Smooth muscle cell (in vitro differentiated cells): ENCODE measurements at regions not wholly inside any gene's neighbourhood (a gene's known extent, or its start where the extent isn't known, plus 50 kb on each side); places are given as distances from the start of the nearest gene placed in this dataset.

ENCODE experiments used
- DNase-seq: peaks from one replicate; lab custom pipeline; 2025; ENCODE audit not compliant: unreplicated experiment; lab: John Stamatoyannopoulos, UW
- H2AFZ ChIP-seq: fragments of 200-600 bp; sonication (generic); 2 replicates; pipeline ENCODE4 v1.6.0; 2016; ENCODE audit warnings: antibody characterized with exemption, low read depth, mild to moderate bottlenecking
- H3F3A ChIP-seq: fragments of 200-600 bp; sonication (generic); 2 replicates; pipeline ENCODE4 v1.6.0; 2017; ENCODE audit warnings: antibody characterized with exemption, low read depth
- H3K27ac ChIP-seq: fragments of 200-600 bp; sonication (generic); 2 replicates; pipeline ENCODE4 v1.5.1; 2016; ENCODE audit warnings: low read depth, mild to moderate bottlenecking
- H3K27me3 ChIP-seq: fragments of 200-600 bp; sonication (generic); 2 replicates; pipeline ENCODE4 v1.6.1; 2016; ENCODE audit warnings: low read depth, mild to moderate bottlenecking
- H3K36me3 ChIP-seq: fragments of 200-600 bp; sonication (generic); 2 replicates; pipeline ENCODE4 v1.5.1; 2016; ENCODE audit warnings: low read depth
- H3K4me1 ChIP-seq: fragments of 200-600 bp; sonication (generic); 2 replicates; pipeline ENCODE4 v1.5.1; 2016; ENCODE audit warnings: low read depth
- H3K4me2 ChIP-seq: fragments of 200-600 bp; sonication (generic); 2 replicates; pipeline ENCODE4 v1.6.0; 2016; ENCODE audit warnings: mild to moderate bottlenecking
- H3K4me3 ChIP-seq: fragments of 200-600 bp; sonication (generic); 2 replicates; pipeline ENCODE4 v1.5.1; 2016; ENCODE audit warnings: mild to moderate bottlenecking
- H3K79me2 ChIP-seq: fragments of 200-600 bp; sonication (generic); 2 replicates; pipeline ENCODE4 v1.6.0; 2016; ENCODE audit warnings: low read depth, mild to moderate bottlenecking
- H3K9ac ChIP-seq: fragments of 200-600 bp; sonication (generic); 2 replicates; pipeline ENCODE4 v1.6.0; 2016; ENCODE audit warnings: low read depth
- H3K9me3 ChIP-seq: fragments of 200-600 bp; sonication (generic); replicated peaks from 2 replicates; pipeline ENCODE4 v1.5.1; 2016; ENCODE audit warnings: low read depth
- H4K20me1 ChIP-seq: fragments of 200-600 bp; sonication (generic); 2 replicates; pipeline ENCODE4 v1.6.0; 2016; ENCODE audit warnings: low read depth
- WGBS: methylation state at CpG from one replicate; pipeline ENCODE4 v1.1.7; 2016; ENCODE audit warnings: low lambda C conversion rate; 5-methylcytosine and 5-hydroxymethylcytosine counted together
- TF ChIP-seq, protein P1 (sequence below): fragments of 200-600 bp; sonication (generic); IDR thresholded peaks from 2 replicates; pipeline ENCODE4 v1.5.1; 2017; ENCODE audit warnings: borderline replicate concordance, mild to moderate bottlenecking, antibody characterized with exemption; ENCODE audit not compliant: insufficient read depth, poor library complexity, severe bottlenecking

DNA sequence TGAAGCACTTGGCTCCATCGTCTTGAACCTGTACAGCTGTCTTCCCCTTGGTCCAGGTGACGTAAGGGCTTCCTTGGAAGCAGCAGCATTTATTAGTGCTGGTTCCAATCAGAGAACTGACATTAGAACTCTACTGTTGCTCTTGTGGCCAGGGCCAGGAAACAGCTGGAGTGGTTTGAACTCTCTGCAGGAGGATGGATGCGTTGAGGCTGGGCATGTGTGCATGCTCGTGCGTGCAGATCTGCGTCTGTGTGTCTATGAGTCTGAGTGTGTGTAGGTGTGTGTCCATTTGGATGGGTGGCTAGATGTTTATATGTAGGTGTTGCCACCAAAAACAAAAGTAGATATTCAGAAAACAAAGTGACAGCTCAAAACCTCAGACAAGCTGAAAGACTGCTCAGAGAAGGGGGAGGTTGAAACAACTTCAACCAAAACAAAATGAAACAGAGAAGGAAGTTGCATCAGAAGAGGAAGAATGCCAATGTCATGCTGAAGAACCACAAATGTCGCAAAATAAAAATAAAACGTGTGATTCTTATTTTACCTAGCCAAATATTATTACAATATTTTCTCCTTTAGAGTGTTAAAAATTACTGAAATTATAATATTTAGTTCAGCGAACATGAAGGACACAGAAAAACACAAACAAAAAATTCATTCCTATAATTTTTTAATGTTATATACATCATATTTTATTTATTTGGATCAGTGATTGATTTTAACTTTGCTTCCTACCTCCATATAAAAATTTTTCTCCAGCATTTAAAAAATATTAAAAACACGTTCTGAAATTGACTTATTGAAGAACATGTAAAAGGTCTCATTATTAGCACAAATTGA is 96.1 kb upstream of the MKLN1 start:
- H3K4me3 ChIP-seq, result no peak overlapping the region

GRCh38 chr7:131232768-131233167 is 94.9 kb upstream of the MKLN1 start:
- Histone ChIP-seq H3K27ac (no peak overlapping the region), H3K9me3 (no peaks in the 10 kb centered on the region), H3F3A (no peaks in the 10 kb centered on the region), H3K4me1 (no peaks in the 10 kb centered on the region), H3K9ac (no peak overlapping the region), H3K79me2 (no peaks in the 10 kb centered on the region), H4K20me1 (no peaks in the 10 kb centered on the region), H3K36me3 (no peaks in the 10 kb centered on the region), H3K4me2 (no peak overlapping the region), H3K27me3 (no peaks in the 10 kb centered on the region), H2AFZ (no peak overlapping the region), H3K4me3 (no peak overlapping the region)
- WGBS, result 95% methylated on average over 9 of the region's 9 CpGs
- TF ChIP-seq, protein P1, sequence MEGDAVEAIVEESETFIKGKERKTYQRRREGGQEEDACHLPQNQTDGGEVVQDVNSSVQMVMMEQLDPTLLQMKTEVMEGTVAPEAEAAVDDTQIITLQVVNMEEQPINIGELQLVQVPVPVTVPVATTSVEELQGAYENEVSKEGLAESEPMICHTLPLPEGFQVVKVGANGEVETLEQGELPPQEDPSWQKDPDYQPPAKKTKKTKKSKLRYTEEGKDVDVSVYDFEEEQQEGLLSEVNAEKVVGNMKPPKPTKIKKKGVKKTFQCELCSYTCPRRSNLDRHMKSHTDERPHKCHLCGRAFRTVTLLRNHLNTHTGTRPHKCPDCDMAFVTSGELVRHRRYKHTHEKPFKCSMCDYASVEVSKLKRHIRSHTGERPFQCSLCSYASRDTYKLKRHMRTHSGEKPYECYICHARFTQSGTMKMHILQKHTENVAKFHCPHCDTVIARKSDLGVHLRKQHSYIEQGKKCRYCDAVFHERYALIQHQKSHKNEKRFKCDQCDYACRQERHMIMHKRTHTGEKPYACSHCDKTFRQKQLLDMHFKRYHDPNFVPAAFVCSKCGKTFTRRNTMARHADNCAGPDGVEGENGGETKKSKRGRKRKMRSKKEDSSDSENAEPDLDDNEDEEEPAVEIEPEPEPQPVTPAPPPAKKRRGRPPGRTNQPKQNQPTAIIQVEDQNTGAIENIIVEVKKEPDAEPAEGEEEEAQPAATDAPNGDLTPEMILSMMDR, result no peak
- no peak for DNase-seq

More for the DNA sequence above, 96.1 kb upstream of the MKLN1 start:
- Histone ChIP-seq H3K4me1 (no peaks in the 10 kb centered on the region), H2AFZ (no peak overlapping the region), H4K20me1 (no peaks in the 10 kb centered on the region), H3K27me3 (no peaks in the 10 kb centered on the region), H3K9me3 (no peaks in the 10 kb centered on the region), H3K79me2 (no peaks in the 10 kb centered on the region), H3F3A (no peaks in the 10 kb centered on the region), H3K4me2 (no peak overlapping the region), H3K36me3 (no peaks in the 10 kb centered on the region), H3K27ac (no peak overlapping the region), H3K9ac (no peak overlapping the region)
- TF ChIP-seq, protein P1, result no peak
- DNase-seq, result no peak
- 87% methylated on average over 10 of the region's 10 CpGs for WGBS

- no peak overlapping the region for H3K27ac ChIP-seq
Observed at GRCh38 chr7:131233193-131233592, 94.5 kb upstream of the MKLN1 start.

More at GRCh38 chr7:131233193-131233592, 94.5 kb upstream of the MKLN1 start:
- Histone ChIP-seq H2AFZ (no peak overlapping the region), H3K9me3 (no peaks in the 10 kb centered on the region), H3K9ac (no peak overlapping the region), H4K20me1 (no peaks in the 10 kb centered on the region), H3K27me3 (no peaks in the 10 kb centered on the region), H3K79me2 (no peaks in the 10 kb centered on the region), H3K4me2 (no peak overlapping the region), H3K36me3 (no peaks in the 10 kb centered on the region), H3K4me3 (no peak overlapping the region), H3K4me1 (no peaks in the 10 kb centered on the region), H3F3A (no peaks in the 10 kb centered on the region)
- TF ChIP-seq, protein P1, result no peak
- DNase-seq, result no peak
- 98% methylated on average over 4 of the region's 4 CpGs for WGBS
